HT-29 (cell line): ENCODE measurements at regions not wholly inside any gene's neighbourhood (a gene's known extent, or its start where the extent isn't known, plus 50 kb on each side); places are given as distances from the start of the nearest gene placed in this dataset.

ENCODE experiments used
- DNase-seq: peaks from one replicate; pipeline ENCODE4 v3.0.0-alpha.2; 2015; ENCODE audit warnings: low spot score

DNA sequence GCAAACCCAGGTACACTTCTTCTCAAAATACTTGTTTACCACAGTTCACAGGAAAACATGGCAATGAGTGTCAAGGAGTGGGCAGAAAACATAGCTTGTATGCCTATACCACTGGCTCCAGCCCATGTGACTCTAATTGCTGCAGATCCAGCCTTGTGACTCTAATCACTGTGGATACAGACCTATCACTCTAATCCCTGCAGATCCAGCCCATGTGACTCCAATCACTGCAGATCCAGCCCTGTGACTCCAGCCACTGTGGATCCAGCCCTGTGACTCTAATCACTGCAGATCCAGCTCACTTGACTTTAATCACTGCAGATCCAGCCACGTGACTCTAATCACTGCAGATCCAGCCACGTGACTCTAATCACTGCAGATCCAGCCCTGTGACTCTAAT lies 366.3 kb upstream of the IRX4 start:
- no peak for DNase-seq

DNA sequence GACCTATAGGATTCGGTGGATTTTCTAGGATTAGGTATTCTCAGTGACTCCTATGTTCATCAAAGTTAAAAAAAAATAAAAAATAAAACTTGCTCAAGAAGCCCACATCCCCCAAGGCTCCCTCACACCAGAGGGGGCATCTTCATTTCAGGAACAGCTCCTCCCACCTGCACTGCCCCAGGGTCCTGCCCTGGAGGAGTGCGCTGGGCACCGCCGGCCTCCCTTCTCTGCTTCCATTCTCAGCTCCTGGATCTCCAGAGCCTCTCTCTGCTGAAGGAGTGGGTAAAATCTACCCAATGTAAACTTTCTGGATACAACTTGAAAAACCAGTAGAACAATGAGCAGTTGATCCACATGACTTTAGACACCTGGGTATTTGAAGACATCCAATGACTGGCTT lies 359.8 kb upstream of the IRX4 start:
- no peak for DNase-seq

GRCh38 chr5:2241842-2242241 lies 359.1 kb upstream of the IRX4 start:
- no peak for DNase-seq

GRCh38 chr5:2240118-2240904 lies 357.6 kb upstream of the IRX4 start:
- no peak for DNase-seq

GRCh38 chr5:2239201-2239910 lies 356.6 kb upstream of the IRX4 start:
- no peak for DNase-seq

DNA sequence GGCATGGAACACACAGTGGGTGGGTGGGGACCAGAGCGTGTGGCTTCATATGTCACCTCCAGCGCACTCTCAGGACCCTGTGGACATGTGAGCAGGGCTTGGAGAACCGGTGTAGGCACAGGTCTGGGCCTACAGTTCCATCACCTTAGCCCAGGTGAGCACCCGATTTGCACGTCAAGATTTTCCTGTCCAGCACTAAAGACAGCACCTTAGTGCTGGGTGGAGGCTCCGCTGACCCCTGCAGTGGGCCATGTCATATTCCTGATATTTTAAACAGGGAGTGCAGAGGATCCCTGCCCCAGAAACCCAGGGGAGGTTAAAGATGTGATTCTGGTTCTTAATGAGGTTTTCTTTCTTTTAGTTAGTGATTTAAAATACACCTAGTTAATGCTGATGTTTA lies 356.0 kb upstream of the IRX4 start:
- DNase-seq, result no peak

- no peak for DNase-seq
Measured at GRCh38 chr5:2227433-2227832, 344.7 kb upstream of the IRX4 start.

DNA sequence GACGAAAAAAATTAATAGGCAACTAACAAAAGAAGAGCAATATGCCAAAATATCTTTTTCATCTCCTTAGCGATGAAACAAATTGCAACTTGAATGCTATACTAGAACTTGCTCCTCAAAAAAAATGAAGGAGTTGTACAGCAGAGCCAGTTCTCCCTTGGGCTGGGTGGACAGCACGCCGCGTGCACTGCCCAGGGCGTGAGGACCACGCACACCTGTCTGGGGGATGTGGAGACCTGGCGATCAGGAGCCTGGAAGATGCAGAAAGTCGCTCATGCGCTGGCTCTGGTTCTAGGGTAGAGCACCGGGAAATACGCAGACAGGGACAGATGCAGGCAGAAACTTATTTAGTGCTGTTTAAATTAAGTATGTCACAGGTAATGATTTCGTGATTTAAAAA lies 342.0 kb upstream of the IRX4 start:
- DNase-seq, result no peak

DNA sequence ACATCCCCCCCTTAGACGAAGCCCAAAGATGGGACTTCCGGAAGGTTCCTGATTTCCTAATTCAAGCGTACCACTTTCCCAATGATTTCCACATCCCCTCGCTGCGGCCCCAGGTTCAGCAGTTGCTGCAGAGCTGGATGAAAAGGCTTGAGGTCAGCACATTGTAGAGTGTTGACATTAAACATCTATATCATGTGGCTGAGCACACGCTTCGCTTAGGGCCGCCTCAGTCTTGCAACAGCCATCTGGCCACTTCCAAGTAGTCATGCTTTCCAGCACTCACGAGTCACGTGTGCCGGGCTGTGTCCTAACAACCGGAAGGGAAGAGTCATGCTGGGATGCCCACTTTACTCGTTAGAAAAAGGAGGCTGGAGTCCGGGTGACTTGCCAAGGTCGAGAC lies 340.6 kb upstream of the IRX4 start:
- no peak for DNase-seq

DNA sequence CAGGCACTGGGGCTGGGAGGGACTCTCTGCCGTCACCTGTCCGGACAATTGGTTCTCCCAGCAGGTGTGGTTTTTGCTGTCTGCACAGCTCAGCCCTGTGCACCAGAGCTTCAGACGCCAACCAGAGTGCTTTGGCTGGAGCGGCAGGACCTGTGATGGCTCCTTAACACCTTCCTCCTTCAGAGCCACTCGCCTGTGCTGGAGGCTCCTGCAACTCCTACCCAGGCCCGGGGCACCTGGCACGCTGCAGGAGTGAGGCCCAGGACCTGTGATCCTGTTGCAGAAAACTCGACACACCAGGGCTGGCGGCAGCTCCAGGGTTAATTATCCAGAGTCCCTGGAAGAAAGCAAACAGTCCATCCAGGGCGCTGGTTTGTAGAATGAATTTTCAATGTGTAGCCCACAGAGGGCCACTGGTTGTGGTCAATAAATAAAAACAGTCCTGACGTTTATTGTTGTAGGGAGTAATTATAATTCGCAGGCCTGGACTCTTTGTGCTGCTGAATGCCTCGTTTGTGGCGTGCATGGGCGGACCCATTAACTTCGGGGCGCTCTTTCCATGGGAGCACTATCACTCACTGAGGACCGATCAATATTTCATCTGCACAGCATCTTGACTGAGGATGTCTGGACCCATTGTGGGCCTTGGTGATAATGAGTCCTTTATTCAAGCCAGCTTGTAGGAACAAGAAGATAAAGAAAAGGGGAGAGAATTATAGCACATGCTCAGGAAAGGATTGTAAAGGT lies 339.7 kb upstream of the IRX4 start:
- no peak for DNase-seq

- no peak for DNase-seq
Measured at GRCh38 chr5:2221450-2221849, 338.7 kb upstream of the IRX4 start.

DNA sequence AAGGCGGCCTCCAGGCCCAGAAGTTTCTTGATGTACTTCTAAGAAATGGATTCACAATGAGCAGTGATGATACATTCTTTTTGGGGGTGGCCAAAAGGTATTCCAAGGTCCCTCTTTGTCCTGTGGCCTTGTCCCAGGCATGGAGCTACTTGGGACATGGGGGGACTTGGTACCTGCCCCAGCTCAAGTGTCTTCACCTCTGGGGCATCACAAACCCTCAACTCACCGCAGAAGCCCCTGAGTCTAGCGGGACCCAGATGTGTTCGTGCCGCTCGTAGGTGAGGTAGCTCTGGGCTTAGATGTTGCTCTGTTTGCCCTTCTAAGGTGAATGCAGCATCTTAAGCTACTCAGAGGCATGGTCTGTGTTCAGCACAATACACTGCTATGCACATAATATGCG lies 338.0 kb upstream of the IRX4 start:
- no peak for DNase-seq

- no peak for DNase-seq
Measured at GRCh38 chr5:2219149-2219776, 336.5 kb upstream of the IRX4 start.

GRCh38 chr5:2217219-2217618 lies 334.5 kb upstream of the IRX4 start:
- DNase-seq, result no peak

DNA sequence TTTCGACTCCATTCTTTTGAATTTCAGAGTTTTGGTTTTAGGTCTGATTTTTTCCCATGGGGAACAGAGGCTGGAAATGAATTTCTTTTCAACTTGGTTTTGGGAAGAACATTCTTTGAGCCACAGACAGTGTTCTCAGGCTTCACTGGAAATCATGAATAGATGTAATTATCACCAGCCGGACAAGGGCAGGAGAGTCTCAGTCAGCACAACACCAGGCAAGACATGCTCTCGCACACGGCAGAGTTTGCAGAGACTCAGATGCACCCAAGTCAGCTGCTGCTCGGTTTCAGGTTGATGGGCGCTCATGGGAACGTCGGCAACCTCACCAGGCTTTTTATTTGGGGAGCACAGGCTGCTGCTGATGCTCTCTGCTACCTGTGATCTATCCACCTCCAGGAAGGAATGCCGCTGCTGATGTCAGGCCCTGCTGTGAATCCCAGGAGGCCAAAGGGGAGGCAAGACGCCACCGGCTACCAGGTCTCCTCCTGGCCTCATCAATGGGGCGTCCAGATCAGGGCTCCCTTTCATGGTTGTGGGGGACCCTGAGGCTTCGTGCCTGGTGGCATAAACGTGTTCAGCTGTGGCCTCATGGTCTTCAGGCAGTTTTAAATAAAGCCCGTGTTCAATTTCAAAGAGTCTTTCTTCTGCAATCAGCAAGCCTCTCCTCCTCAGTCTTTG lies 332.3 kb upstream of the IRX4 start:
- DNase-seq, result no peak

DNA sequence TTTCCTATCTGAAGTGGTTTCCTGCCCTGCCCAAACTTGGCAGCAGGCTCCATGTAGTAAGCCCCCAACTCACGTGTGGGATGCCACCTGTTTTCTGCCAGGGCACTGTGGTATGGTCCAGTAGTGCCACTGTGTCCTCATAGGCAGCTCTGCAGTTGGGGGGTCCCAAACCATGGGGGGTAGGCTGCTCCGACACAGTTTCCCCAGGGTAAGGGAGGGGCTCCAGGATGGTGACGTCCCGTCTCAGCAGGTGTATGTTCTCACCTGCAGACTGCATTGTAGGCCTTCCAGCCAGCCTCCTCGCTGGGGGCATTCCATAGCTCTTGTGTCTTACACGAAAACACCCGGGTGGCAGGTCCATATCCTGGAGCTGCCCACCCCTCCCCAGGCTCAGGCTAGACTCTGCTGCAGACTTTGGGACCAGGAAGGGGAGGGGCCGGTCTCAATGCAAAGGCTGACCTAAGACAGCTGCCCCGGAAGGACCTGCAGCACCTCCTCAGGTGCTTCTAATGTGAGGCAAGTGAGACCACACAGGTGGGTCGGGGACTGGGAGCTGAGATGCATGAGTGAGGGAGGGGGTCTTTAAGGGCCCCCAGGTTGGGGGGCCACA lies 330.5 kb upstream of the IRX4 start:
- DNase-seq, result no peak

GRCh38 chr5:2212481-2212880 lies 329.8 kb upstream of the IRX4 start:
- no peak for DNase-seq

GRCh38 chr5:2208239-2208544 lies 325.5 kb upstream of the IRX4 start:
- no peak for DNase-seq

DNA sequence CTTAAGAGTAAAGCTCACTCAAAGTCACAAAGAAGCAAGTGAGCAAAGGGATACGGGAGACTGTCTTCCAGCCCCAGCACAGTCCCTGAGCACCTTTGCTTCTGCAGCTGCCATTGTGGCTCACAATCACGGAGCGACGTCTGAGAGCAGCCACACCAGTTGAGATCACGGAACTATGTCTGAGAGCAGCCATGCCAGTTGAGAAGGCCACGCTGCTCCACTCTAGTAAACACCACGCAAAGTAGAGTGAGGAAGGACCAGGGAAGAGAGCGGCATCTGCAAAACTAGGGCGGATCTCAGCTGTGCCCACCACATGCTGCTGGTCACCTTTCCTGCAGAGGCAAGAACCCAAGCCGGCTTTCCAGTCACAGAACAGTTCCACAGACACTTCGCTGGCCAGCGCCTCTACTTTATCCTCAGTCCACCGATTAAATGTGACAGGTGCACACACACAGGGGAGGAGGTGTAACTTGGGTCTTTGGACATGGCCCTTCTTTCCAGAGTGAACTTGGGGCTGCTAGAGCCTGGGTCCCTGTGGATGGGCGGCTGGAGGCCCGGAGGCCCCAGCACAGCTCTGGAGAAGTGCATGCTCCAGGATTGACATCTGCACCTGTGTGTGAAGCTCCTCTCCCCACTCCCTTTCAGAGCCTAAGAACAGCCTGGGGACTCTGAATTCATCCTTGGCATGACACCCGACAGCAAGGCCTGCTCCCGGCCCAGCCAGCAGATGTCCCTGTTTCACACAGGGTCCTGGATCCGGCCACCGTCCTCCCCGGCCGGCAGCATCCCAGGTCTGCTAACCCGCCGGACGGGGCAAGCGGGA lies 324.9 kb upstream of the IRX4 start:
- peak; percentile 68 for DNase-seq

GRCh38 chr5:2207109-2207399 lies 324.3 kb upstream of the IRX4 start:
- no peak for DNase-seq
